Chondrocyte (in vitro differentiated cells): ENCODE measurements at regions not wholly inside any gene's neighbourhood (a gene's known extent, or its start where the extent isn't known, plus 50 kb on each side); places are given as distances from the start of the nearest gene placed in this dataset.
A peak's percentile ranks its signal among the peaks of the same experiment; 100 is the strongest.

Experiments
- DNase-seq: peaks from one replicate; pipeline ENCODE4 v3.0.0; 2021; ENCODE audit warnings: mixed read lengths, low spot score
- H3K27ac Mint-ChIP-seq: one replicate; pipeline ENCODE4 v1.8.0; 2021; ENCODE audit warnings: mild to moderate bottlenecking, moderate library complexity, mixed read lengths; ENCODE audit not compliant: unreplicated experiment
- H3K27me3 Mint-ChIP-seq: 2 replicates; pipeline ENCODE4 v1.8.0; 2021; ENCODE audit warnings: low read depth, mixed read lengths
- H3K36me3 Mint-ChIP-seq: 2 replicates; pipeline ENCODE4 v1.8.0; 2021; ENCODE audit warnings: low read depth, mixed read lengths
- H3K4me1 Mint-ChIP-seq: 2 replicates; pipeline ENCODE4 v1.8.0; 2021; ENCODE audit warnings: low read depth, mild to moderate bottlenecking, mixed read lengths
- H3K4me3 Mint-ChIP-seq: one replicate; pipeline ENCODE4 v1.8.0; 2021; ENCODE audit warnings: mild to moderate bottlenecking, moderate library complexity, mixed read lengths; ENCODE audit not compliant: unreplicated experiment
- H3K9me3 Mint-ChIP-seq: 2 replicates; pipeline ENCODE4 v1.8.0; 2021; ENCODE audit warnings: low read depth, mixed read lengths
- TF ChIP-seq, protein P1 (sequence below): fragments of 200-600 bp; sonication (generic); IDR thresholded peaks from 2 replicates; pipeline ENCODE4 v1.5.0; 2021; ENCODE audit warnings: antibody characterized with exemption, mild to moderate bottlenecking, moderate library complexity

DNA sequence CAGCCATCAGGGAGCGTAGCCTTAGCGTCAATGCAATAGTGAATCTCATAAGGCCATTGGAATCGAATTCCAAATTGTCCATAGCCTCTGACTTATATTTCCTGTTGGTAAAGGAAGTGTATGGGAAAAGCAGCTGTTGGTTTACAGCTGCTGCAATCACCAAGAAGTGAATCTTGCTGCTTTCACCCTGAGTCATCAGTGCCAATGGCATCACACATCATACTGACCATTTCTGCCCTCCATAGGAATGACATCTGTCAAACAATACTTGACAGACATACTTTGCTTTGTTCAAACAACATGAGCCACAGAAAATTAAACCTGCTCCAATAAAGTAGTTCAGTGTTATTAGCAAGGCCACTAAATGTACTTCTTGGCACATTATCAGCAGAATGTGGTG, 111.2 kb upstream of the KLHL29 start:
- Mint-ChIP-seq H3K27ac (no peak overlapping the region), H3K36me3 (no peaks in the 10 kb centered on the region), H3K4me3 (no peak overlapping the region), H3K4me1 (peaks cover 52% of the 10 kb centered on the region), H3K27me3 (no peaks in the 10 kb centered on the region), H3K9me3 (no peaks in the 10 kb centered on the region)
- TF ChIP-seq, protein P1, sequence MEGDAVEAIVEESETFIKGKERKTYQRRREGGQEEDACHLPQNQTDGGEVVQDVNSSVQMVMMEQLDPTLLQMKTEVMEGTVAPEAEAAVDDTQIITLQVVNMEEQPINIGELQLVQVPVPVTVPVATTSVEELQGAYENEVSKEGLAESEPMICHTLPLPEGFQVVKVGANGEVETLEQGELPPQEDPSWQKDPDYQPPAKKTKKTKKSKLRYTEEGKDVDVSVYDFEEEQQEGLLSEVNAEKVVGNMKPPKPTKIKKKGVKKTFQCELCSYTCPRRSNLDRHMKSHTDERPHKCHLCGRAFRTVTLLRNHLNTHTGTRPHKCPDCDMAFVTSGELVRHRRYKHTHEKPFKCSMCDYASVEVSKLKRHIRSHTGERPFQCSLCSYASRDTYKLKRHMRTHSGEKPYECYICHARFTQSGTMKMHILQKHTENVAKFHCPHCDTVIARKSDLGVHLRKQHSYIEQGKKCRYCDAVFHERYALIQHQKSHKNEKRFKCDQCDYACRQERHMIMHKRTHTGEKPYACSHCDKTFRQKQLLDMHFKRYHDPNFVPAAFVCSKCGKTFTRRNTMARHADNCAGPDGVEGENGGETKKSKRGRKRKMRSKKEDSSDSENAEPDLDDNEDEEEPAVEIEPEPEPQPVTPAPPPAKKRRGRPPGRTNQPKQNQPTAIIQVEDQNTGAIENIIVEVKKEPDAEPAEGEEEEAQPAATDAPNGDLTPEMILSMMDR = no peak
- DNase-seq = no peak

DNA sequence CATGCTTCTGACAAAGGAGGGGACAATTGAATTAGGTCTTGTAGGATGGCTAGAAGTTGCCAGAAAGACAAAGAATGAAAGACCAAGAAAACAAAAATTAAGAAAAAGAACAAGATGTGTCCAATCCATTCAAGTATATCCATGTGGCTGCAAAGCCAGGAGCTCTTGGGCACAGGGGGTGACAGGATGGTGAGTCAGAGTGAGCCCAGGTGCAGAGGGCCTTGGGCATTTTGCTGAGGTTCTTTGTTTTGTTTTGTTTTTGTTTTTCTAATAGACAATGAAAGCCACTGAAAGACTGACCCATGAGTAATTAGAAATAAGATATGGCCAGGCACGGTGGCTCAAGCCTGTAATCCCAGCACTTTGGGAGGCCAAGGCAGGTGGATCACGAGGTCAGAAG, 104.6 kb upstream of the KLHL29 start:
- H3K4me3 Mint-ChIP-seq = no peak overlapping the region
- no peaks in the 10 kb centered on the region for H3K36me3 Mint-ChIP-seq
- H3K27ac Mint-ChIP-seq = no peak overlapping the region
- no peak for DNase-seq
- peaks cover 15% of the 10 kb centered on the region for H3K4me1 Mint-ChIP-seq
- TF ChIP-seq, protein P1 = no peak
- H3K27me3 Mint-ChIP-seq = no peaks in the 10 kb centered on the region
- H3K9me3 Mint-ChIP-seq = peaks cover 8% of the 10 kb centered on the region

DNA sequence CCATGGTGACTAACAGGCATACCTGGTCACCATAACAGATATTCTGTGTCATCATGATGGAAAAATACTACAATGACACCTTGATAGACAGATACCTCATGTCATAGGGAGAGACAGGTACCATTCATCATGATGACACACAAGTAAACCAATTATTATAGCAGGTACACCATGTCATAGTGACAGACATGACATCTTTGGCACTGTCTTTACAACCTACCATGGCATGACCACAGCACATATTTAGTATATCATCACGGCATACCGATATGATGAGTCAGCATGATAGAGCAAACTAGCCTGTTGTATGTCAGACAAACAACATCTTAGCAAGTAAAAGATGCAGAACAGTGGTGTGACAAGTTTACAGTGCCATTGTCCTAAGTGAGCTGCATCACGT, 101.3 kb upstream of the KLHL29 start:
- Mint-ChIP-seq H3K36me3 (no peaks in the 10 kb centered on the region), H3K4me3 (no peak overlapping the region), H3K4me1 (peaks cover 39% of the 10 kb centered on the region), H3K9me3 (peaks cover 8% of the 10 kb centered on the region), H3K27ac (no peak overlapping the region), H3K27me3 (no peaks in the 10 kb centered on the region)
- TF ChIP-seq, protein P1 = no peak
- DNase-seq = no peak

DNA sequence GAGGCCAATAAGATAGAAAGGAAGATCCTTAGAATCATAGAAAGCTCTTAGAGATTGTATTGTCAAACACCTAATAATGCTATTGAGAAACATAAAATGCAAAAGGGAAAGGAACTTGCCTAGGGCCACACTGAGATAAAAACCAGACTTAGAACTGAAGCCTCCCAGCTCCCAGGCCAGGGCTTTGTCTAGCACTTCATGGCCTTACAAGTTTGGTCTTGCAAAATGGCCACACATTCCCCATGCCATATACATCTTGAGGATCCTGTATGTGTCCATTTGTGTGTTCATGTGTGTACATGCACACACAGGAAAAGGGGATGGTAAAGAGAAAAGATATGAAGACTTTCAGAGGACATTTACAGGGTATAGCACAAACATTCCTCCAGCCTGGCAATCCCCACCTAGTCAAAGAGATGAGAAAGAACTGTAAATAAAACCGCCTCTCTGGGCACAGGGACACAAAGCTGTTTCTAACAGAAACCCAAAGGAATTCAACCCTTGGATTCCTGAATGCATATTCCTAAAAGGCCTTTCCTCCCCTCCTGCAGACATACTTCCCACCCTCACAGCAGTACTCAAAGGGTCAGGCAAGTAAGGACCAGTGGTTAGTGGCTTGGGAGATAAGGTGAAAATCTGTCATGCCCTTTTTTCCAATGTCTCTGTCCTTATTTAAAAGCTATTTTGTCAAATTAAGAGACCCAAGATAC, 99.7 kb upstream of the KLHL29 start:
- Mint-ChIP-seq H3K4me1 (peaks cover 49% of the 10 kb centered on the region), H3K4me3 (no peak overlapping the region), H3K36me3 (no peaks in the 10 kb centered on the region), H3K27me3 (no peaks in the 10 kb centered on the region), H3K9me3 (peaks cover 8% of the 10 kb centered on the region), H3K27ac (peak overlapping the region; percentile 72)
- TF ChIP-seq, protein P1 = no peak
- DNase-seq = no peak

DNA sequence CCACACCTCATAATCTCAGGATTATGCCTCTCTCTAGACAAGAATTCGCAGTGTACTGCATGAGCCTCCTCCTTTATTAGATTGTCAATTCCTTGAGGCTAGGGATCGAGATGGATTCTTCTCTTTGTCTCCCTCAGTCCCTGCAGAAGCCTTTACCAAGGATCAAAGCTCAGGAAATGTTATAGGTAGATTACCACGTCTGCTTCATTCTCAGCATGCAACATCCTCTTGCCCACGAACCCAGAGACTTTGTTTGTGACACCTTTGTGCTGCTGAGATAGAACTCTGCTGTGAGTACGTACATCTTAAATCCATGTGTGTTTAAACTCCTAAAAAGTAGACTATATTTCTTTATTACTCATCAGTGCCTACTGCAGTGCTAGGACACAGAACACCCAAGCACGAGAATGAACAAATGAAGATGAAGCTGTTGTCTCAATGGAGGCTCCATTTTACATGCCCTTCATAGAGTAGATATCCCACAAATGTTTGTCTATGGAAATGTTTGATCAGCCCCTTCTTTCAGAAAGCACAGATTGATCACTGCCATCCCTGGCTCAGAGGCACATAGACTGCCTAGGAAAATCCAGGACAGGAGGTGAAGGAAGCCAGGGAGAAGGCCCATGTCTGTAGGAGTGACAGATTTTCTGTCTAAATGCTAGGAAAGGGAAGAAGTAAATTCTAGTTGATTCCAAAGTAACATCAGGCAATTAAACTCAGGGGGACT, 98.8 kb upstream of the KLHL29 start:
- H3K27ac Mint-ChIP-seq = peak overlapping the region; percentile 95

More for the DNA sequence above, 98.8 kb upstream of the KLHL29 start:
- H3K4me1 Mint-ChIP-seq = peaks cover 49% of the 10 kb centered on the region
- no peak overlapping the region for H3K4me3 Mint-ChIP-seq
- TF ChIP-seq, protein P1 = no peak
- no peak for DNase-seq
- no peaks in the 10 kb centered on the region for H3K27me3 Mint-ChIP-seq
- H3K9me3 Mint-ChIP-seq = peaks cover 8% of the 10 kb centered on the region
- no peaks in the 10 kb centered on the region for H3K36me3 Mint-ChIP-seq
